ENCODE measurements at regions not wholly inside any gene's neighbourhood (a gene's known extent, or its start where the extent isn't known, plus 50 kb on each side); places are given as distances from the start of the nearest gene placed in this dataset.

DNA sequence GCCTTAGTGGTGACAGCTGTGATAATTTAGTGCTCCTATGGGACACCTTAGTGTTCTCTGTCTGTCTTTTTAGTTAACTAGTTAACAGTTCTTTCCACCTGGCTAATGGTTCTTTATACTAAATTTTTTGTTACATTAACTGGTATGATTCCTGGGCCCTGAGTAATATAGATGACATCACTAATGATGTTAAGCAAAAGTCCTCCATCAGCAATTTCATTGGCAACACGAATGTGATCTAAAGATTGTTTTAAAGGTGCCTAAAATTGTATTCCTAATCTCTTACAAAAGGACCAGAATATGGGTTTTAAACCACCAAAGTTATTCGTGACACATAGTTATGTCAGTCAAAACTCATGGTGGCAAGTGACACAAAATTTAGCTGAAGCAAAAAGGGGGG is 235.3 kb downstream of the TENT4A start:
- TF ChIP-seq GATA3 (IDR thresholded peaks at IDR 0.05; ENCODE audit: low read depth, low read length) (no peak), GATA2 (IDR thresholded peaks at IDR 0.05; ENCODE audit: low read depth, low read length) (no peak)

DNA sequence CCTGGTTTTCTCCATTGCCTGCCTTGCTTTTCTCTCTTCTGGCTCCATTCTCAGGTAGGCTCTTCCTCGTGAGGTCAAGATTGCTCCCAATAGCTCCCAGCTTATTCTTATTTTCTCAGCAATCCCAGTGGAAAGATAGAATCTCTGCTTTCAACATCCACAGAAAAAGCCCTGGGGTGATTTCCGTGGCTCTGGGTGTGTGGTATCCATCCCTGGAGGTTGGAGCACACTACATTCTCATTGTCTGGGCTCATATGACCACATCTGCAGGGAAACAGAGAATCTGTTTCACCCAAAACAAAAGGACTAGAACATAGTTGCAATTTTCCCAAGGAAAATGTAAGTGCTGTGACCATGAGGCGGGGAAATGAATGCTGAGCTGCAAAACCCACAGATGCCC is 236.0 kb downstream of the TENT4A start:
- TF ChIP-seq GATA3 (IDR thresholded peaks at IDR 0.05; ENCODE audit: low read depth, low read length) = no peak
- no peak for TF ChIP-seq GATA2 (IDR thresholded peaks at IDR 0.05; ENCODE audit: low read depth, low read length)

DNA sequence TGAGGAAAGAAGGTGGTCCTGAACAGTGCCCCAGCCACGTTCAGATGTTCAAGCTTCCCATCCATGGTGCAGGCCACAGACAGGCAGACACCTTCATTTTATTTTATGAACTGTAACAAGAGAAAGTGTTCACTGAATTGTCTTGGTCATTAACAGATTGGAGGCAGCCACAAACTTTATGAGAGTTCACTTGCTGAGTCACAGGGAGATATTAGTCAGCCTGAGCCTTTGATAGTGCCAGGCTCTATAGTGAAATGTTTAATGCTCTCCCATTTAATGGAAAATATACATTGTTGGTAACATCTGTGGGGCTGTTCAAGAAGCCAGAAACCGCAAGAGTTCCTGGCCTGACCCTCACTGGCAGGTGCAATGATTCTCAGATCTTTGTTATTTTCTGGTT is 237.0 kb downstream of the TENT4A start:
- TF ChIP-seq GATA2 (IDR thresholded peaks at IDR 0.05; ENCODE audit: low read depth, low read length) (no peak), GATA3 (IDR thresholded peaks at IDR 0.05; ENCODE audit: low read depth, low read length) (no peak)

DNA sequence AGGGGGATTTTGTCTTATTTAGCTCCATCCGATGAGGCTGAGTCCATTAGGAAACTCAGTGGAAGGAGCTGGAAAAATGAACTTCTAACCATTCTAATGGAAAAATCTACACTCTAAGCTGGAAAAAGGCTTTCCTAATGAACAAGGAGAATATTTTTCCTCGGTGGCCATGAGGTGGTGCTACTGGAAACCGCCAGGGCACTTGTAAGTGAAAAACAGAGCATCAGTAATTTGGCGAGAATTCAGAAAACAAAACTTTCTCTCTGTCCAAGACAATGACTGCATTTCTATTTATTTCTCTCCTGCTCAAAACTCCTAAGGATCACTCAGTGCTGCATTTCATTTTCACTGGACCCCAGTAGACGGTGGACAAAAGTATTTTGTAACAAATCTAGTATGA is 237.6 kb downstream of the TENT4A start:
- TF ChIP-seq GATA3 (IDR thresholded peaks at IDR 0.05; ENCODE audit: low read depth, low read length) (no peak), GATA2 (IDR thresholded peaks at IDR 0.05; ENCODE audit: low read depth, low read length) (no peak)

DNA sequence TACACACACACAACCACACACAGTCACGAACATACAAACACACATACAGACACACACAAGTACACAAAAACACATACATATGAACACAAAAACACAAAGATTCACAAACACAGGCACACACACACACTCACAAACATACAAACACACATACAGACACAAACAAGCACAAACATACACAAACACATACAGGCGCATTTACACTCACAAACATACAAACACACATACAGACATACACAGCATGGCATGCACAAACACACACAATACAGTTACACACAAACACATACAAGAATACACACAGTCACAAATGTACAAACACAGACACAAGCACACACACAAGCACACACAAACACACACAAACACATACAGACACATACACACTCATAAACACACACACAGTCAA is 247.9 kb downstream of the TENT4A start:
- TF ChIP-seq GATA3 (IDR thresholded peaks at IDR 0.05; ENCODE audit: low read depth, low read length) = no peak
- no peak for TF ChIP-seq GATA2 (IDR thresholded peaks at IDR 0.05; ENCODE audit: low read depth, low read length)

DNA sequence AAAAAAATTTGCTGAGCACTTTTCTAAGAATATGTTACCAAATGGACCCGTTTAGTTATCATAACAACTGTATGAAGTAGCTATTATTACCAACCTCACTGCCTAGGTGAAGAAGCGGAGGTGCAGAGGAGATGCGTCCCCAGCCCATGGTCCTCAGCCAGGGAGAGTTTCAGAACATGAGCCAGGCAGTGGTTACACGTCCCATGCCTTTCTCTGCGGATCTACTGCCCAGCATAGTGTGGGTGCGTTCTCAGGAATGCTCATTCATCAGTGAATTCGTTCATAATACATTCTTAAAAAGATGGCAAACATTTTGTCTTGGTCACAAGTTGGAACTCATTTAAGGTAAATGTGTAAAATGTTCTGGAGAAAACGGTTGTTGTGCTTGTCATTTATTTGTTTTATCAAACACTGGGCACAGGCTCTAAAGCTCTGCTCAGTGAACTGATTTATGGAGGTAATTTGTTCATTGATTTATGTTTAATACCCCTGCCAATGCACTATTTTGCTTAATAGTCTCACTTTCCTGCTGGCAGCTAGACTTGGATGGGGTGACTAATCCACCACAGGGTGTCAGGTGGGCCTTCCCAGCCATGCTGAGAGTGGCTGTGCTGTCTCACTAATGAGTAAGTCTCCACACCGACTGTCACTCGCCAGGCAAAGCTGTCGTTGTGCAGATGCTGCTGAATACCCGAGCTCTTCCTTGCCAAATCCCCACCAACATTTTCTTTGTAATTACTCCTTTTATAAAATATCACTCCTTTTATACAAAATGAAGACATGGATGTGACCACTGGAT is 248.8 kb downstream of the TENT4A start:
- TF ChIP-seq GATA2 (IDR thresholded peaks at IDR 0.05; ENCODE audit: low read depth, low read length) (no peak), GATA3 (IDR thresholded peaks at IDR 0.05; ENCODE audit: low read depth, low read length) (no peak)

DNA sequence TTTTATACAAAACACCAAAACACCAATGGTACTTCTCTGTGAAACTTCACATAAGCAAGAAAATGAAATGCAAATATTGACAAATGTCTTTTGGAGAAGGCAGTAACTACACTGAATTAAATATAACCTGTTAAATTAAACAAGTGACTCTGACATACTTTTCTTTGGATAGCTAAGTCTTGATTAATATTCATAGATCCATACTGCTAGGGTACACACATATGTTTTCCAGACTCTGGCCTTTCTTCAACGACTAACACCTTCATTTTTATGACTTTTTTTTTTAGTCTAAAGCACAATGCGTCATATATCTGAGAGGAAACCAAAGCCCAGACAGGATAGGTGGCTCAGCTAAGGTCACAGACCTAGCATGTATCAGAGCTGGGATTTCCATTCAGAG is 263.7 kb downstream of the TENT4A start:
- no peak for TF ChIP-seq GATA3 (IDR thresholded peaks at IDR 0.05; ENCODE audit: low read depth, low read length)
- no peak for TF ChIP-seq GATA2 (IDR thresholded peaks at IDR 0.05; ENCODE audit: low read depth, low read length)

DNA sequence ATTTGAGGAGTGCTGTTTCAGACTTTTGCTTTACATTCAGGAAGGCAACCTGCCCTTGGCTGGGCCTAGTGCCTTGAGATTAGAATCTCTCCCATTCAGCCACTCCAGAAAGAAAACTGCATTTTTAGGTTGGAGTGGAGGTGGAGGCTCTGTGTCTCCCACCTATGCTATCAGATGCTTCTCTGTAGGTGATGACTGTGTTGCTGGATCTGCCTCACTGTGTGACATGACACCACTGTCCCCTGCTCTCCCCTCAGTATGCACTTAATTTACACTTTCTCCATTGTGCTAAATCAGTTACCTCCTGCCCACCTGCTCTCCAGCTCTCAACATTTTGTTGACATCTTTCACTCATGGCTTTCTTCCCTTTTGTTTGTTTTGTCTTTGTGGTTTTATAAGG is 265.8 kb downstream of the TENT4A start:
- no peak for TF ChIP-seq GATA2 (IDR thresholded peaks at IDR 0.05; ENCODE audit: low read depth, low read length)
- TF ChIP-seq GATA3 (IDR thresholded peaks at IDR 0.05; ENCODE audit: low read depth, low read length) = no peak

DNA sequence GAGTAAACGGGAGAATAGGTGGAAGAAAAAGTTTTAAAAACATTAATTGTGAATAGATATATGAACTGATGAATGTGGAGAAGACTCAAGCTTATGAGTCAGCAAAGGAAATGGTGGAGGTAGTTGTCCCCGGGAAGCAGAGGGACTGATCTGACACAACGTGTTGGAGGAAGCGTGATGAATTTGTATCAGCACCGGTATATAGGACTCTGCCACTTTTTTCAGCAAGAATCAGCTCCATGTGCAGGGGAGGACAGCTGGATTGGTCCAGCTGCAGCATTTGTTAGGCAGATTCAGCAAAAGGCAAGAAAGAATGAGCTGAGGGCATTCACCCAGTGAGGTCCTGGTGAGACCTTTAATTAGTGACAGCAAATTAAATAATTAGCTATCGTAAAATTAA is 276.0 kb downstream of the TENT4A start:
- TF ChIP-seq GATA2 (IDR thresholded peaks at IDR 0.05; ENCODE audit: low read depth, low read length) (no peak), GATA3 (IDR thresholded peaks at IDR 0.05; ENCODE audit: low read depth, low read length) (no peak)

DNA sequence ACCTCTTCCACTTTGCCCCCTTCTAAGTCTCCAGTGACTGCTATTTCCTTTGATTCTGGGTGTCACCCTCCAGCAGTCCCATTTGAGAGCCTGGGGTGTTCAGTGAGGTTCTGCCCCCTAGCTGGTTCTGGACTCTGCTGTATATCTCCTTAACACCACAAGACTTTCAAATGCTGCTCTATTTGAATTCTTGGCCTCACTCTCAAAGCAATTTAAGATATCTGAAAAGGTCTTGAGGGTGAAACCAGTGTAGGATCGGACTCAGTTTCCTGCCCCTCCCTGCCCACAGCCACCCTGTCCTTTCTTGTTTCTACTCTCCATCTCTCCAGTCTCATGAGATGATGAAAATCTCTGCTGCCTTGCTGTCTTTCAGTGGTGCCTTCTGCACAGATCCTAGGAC is 280.9 kb downstream of the TENT4A start:
- TF ChIP-seq GATA3 (IDR thresholded peaks at IDR 0.05; ENCODE audit: low read depth, low read length) (no peak), GATA2 (IDR thresholded peaks at IDR 0.05; ENCODE audit: low read depth, low read length) (no peak)

DNA sequence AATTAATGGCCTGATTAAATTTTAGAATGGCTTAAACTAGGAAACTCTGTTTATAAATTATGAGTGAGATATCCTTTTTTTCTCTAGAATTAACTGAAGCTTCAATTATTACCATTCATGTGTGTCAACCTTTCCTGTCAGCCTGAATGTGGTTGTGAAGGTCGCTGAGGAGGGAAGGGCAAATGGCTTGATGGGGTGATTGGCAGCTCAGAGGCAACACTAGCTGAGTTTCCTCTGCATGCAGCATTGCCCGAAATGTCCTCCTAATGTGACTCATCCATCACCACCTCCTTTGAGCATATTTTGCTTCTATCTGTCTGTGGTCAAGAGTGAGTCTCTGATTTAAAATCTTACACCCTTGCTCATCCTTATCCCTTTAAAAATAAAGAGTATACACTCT is 281.9 kb downstream of the TENT4A start:
- no peak for TF ChIP-seq GATA2 (IDR thresholded peaks at IDR 0.05; ENCODE audit: low read depth, low read length)

DNA sequence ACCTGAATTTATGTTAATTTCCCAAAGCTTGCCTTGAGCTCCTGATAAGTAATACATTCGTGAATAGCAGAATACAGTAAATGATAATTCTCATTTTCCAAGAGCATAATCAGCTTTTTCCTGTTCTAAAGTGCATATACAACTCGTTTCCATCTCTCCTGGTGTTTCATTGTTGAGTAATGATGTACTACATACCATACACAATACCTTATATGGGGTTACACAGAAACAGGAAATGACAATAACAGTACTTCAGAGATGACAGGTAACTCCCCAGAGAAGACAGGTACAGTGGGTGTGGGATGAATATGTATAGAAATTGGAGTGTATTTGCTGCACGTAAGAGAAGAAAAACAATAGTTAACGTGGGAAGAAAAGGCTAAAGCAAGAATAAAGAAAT is 287.1 kb downstream of the TENT4A start:
- TF ChIP-seq GATA3 (IDR thresholded peaks at IDR 0.05; ENCODE audit: low read depth, low read length) (no peak), GATA2 (IDR thresholded peaks at IDR 0.05; ENCODE audit: low read depth, low read length) (no peak)

DNA sequence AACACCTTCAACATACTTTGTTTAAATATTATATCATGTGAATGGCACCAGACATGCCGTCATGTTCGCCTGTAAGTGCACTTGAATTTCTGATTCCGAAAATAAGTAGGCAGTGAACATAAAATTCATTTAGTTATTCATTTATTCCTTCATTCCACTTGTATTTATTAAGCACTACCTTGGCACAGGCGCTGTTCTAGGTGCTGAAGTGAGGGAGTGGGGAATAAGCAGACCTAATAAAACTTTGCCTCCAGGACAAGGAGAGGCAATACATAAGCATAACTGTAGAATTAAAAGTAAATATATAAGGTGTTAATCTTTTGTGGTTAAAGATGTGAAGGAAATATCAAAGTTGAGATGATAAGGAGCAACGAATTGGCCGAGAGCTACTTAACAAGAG is 297.4 kb downstream of the TENT4A start:
- TF ChIP-seq GATA3 (IDR thresholded peaks at IDR 0.05; ENCODE audit: low read depth, low read length) = no peak
- TF ChIP-seq GATA2 (IDR thresholded peaks at IDR 0.05; ENCODE audit: low read depth, low read length) = no peak

DNA sequence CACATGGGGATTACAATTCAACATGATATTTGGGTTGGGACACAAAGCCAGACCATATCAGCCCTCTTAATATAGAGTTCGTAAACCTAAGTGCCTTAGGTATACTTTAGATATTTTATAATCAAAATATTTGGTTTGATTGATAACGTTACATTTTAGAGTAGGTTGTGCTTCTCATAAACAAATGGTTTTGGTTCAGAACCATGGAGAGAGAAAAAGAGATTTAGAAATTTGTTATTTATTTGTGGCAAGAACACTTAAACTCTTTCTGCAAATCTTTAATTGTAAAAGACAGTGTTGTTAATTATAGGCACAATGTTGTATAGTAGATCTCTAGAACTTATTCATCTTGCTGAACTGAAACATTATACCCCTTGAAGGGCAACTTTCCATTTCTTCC is 298.8 kb downstream of the TENT4A start:
- no peak for TF ChIP-seq GATA3 (IDR thresholded peaks at IDR 0.05; ENCODE audit: low read depth, low read length)
- TF ChIP-seq GATA2 (IDR thresholded peaks at IDR 0.05; ENCODE audit: low read depth, low read length) = no peak

DNA sequence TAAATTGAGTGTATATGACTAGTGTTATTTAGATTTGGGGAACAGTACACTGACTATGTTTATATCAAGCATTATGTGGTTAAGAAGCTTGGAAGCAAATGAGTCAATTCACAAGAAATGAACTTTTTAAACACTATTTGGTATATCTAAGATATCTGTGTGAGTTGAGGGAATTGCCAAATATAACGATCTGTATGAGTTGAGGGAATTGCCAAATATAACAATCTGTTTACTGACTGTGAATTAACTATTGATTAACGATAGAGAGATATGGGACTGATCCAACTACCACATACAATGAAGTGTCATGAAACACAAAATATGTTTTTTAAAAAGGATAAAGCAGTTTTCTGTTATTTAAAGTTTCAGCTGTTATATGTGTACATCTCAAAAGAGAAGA is 301.4 kb downstream of the TENT4A start:
- no peak for TF ChIP-seq GATA2 (IDR thresholded peaks at IDR 0.05; ENCODE audit: low read depth, low read length)
- TF ChIP-seq GATA3 (IDR thresholded peaks at IDR 0.05; ENCODE audit: low read depth, low read length) = no peak
